GM19328 (cell line): ENCODE measurements at regions not wholly inside any gene's neighbourhood (a gene's known extent, or its start where the extent isn't known, plus 50 kb on each side); places are given as distances from the start of the nearest gene placed in this dataset.

Source experiments
- ATAC-seq: cut with Tn5 transposase; IDR thresholded peaks from one replicate; pipeline ENCODE4 v1.9.1; 2021; ENCODE audit warnings: mild to moderate bottlenecking, moderate library complexity; ENCODE audit not compliant: unreplicated experiment

DNA sequence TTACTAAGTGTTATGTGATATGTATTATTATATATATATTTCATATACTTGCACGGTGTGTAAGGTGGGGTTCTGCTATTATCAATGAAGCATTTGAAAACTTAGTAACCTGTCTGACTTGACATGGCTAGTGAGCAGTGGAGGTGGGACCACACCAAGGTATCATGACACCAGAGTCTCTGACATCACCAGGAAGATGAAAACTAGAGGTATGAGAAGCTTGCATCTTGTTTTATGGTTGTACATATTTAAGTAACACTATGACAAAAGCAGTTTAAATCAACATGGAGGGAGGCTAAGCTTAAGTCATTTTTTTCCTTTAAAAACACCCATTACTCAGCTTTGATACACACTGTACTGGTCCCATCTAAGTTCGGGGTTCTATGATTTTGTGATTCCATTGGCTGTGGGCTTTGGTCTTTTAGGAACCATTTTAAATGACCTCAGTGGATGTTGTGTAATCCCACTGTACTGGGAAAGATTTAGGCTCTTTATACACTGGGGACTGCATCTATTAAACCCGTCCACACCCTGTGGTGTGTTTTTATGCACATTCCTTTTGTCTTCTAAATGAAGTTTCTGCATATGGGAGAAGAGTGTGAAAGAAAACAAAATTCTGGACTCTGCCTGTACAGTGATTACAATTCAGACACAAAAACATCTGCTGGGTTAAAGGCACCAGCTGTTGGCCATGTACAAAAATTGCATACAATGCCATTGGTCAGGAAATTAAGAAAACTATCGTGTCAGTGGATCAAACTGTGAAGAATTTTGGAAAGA lies 570.6 kb downstream of the SPRY1 start:
- no peak for ATAC-seq

DNA sequence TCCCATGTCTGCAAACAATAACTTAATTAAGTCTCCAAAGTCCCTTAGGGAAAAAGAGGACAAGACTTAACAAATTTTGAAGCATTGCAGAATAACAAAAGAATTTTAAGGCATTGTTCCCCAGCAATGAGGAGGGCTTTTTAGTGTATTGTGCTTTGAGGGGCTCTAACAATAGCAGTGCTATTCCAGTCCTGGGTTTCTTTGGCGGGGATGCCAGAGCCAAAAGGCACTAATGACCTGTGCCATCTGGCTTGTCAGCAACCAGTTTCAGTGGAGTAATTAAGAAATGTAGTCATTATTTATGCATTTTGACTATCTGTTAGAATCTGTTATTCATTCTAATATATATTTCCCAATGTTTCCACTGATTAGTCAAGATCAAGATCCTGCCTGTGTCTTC lies 575.4 kb downstream of the SPRY1 start:
- no peak for ATAC-seq

DNA sequence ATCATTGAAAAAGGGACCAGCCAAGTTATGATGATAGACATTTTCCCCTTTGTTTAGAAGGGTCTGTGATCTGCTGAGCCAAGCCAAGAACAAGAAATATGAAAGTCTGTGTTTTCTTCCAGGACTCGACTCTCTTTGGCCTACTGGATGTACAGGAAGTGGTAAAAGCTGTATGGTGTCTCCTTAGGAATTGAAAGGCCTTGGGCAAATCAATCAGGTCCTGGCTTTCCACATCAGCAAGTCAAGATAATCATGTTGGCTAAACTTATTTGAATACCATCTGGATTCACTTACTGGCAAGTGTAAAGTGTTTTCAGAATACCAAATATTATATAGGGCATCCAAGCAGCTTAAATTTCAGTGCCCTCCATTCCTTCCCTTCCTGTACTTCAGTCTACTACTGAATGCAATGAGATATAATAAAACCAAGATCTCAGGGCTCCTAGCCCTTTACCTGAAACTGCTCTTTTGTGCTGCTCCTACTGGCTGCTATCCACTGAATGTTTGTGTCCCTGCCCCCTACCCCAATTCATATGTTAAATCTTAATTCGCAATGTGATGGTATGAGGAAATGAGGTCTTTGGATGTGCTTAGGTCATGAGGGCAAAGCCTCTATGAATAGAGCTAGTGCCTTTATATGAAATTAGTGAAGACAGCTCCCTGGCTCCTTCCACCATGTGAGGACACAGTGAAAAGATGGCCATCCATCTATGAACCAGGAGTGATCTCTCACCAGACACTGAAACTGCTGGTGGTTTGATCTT lies 578.0 kb downstream of the SPRY1 start:
- ATAC-seq, result no peak

DNA sequence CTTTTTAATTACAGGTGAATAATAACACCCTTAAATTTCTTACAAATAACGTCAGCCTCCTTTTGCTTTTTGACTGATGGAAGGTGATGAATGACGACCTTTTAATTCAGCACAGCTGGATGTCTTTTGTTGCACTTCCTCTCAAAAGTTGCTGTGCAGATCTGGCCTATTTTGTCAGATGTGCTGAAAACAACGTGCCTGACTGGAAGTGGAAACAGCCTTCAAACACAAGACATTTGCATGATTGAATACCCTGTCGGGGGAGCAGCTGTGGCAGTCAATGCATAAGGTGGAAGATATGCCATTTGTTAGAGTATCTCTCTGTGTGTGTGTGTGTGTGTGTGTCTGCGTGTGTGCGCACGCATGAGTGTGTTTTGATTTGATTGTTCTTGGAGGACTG lies 579.7 kb downstream of the SPRY1 start:
- ATAC-seq, result no peak

DNA sequence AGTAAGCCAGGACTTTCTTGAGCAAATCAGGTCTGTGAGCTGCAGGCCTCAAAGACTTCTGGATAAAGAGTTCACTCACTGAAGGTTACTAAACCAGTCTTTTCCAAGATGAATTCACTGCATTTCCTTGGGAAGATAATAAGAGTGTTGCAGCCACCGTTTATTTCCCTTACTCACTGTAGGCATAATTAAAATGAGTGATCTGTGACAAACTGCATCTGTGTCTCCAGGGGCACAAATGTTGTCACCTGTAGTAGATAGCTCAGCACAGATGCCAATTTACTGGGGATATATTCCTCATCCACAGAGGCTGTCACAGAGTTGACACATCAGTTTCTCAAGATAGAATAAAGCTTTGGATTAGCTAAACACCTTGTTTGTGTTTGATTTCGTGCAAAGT lies 580.2 kb downstream of the SPRY1 start:
- no peak for ATAC-seq

DNA sequence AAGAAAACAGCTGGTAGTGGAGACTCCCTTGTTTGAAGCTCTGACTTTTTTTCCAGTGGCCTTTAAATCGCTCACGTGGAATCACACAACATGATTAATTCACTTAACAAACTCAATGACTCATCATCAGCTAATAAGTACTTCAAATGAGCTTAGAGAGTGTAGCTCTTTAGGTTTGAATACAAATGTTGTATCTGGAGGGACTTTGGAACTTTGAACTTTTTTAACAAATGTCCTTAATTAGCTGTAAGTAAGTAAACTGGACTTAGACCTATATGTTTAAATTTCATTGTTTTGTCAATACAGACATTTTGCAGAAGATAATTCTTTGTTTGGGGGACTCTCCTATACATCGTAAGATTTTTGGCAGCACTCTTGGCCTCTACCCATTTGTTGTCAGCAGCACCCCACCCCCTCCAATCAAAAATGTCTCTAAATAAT lies 581.1 kb downstream of the SPRY1 start:
- no peak for ATAC-seq

DNA sequence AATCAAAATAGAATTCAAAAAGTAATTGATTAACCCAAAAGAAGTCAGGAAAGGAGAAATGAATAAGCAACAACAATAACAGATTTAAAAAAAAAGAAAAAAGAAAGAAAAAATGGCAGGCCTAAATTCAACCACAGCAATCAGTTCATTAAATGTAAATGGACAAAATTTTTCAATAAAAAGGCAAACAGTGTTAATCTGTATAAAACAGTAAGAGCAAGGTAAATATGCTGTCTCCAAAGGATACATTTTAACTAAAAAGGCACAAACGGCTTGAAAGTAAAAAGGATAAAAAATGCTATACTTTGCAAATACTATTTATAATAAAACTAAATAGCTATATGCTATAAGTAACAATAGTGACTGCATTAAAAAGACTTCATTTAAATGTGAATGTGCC lies 582.0 kb downstream of the SPRY1 start:
- ATAC-seq, result no peak

DNA sequence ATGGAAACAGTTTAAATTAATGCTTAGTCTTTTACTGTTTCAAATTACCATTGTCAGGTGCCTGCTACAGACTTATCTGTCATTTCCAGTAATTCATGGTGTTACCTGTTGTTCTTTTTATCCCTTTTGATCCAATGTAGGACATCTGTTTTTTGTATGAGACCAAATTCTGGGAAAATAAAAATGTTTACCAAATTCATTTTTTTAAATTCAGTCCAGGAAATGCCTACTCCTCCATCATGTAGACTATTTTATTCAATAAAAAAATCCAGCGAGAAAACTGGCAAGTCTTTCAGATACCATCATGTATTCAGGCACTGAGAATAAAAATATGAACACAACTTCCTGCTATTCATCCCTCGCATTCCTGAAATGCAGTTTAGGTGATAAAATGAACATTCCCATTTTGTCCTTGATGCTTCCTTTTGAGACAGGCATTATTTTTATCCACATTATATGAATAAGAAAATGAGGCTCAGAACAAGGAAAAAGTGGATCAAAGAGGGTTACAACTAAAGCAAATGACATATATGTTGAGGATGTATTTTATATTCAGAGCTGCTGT lies 584.2 kb downstream of the SPRY1 start:
- ATAC-seq, result no peak

DNA sequence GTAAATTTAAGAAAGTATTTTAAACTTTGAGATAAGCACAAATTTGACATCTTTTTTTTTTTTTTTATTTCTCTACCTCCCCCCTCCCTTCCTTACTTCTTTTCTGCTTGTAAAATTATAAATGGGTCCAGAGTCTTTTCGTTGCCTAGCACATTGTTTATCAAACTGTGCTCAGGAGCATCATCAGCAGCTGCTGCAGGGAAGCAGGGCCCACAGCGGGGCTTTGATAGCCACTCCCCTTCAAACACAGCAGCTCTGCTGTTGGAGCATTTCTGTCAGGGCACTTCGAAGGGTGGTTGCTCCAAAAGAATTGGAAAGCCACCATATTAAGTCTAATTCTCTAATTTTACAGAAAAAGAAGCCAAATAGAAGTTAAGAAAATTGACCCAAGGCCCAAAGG lies 588.3 kb downstream of the SPRY1 start:
- no peak for ATAC-seq

DNA sequence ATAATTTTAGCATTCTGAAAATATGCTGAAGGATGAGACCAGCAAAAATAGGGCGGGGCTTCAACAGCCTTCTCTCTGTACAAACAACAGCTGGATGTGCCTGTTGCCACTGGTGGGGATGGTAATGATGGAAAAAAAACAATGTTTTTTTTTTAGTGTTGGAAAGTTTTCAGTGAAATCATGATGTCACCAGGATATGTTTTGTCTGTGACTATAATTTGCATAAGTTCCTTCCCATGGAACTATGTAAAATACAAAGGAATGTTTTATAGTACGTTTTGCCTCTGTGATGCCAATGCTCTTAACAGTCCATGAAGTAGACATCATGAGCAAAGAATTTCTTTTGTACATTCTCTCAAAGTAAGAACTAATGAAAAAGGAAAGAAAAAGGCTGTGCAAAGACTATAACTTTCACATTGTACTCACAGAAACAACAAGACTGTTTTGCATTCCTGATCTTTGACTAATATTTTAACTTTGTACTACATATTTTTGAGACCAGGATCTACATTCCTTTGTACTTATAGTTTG lies 589.7 kb downstream of the SPRY1 start:
- no peak for ATAC-seq

DNA sequence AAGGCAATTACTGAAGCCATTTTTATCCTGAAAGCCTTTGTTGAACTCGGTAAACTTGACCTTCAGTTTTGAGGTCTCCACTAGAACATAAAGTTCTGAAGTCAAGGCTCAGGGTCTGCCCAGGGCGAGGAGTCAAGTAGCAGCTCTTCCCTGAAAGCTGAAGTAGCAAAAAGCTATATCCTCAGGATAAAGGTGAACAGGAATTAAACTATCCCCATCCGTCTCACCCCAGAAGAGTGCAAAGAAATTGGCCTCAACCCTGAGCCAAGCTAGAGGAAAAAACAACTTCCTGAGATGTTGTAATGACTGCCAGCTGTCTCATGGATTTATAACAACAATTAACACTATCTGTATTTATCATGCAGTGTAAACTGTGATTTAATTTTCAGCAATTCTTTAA lies 590.8 kb downstream of the SPRY1 start:
- no peak for ATAC-seq

DNA sequence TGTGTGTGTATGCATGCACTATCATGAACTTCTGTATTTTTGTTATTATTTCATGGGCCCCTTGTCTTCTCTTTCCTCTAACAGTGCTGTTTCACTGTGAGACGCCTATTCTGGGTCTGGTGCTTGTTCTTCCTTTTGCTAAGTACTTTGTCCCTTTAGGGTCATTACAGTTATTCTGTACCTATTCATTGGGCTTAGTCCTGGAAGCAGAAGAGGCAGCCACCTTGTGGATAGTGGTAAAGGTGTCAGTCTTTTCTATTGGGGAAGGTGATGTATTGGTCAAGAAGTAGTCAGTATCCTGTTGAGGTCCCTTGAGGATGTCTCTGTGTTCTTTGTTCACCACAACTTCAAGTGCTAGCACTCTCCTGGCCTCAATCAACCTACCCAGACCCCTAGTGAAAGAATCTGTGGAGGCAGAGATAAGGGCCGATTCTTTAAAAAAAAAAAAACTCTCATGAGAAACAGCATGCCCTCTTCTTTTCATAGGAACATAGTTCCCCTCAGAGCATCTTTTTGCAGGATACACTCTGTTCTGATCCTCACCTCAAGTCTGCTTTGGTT lies 593.8 kb downstream of the SPRY1 start:
- no peak for ATAC-seq

DNA sequence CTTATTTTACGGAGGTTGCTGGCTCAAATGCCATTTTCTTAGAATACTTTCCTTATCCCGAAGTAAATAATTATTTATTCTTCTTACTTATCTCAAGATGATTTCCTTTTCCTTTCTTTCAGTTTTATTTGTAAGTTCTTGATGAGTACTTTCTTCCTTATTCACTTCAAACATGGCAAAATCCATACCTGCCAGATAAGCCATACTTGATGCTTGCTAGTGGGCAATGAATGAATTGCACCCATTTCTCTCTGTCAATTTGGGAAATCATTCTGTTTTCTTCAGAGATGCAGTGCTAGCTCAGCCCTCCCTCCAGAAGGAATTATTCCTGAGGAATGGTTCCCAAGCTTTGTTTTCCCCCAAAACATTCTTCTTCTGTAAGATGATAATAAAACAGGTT lies 598.3 kb downstream of the SPRY1 start:
- no peak for ATAC-seq

DNA sequence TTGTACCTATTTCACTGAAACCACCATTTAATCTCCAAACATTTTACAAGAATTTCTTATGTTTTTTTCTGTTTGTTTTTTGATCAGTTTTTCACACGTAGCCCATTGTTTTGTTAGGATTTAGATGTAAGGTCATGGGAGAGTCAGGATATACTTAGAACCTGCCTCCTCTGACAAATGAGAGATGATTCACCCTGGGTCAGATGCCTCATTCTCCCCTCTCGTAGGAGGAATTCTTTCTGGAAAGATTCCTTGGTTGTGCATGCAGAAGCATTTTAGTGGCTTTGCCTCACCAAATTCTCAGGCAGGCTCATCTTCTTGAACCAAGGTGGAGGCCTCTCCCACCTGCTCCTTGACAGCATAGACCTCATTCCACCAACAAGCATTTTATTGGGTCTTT lies 599.3 kb downstream of the SPRY1 start:
- ATAC-seq, result no peak

DNA sequence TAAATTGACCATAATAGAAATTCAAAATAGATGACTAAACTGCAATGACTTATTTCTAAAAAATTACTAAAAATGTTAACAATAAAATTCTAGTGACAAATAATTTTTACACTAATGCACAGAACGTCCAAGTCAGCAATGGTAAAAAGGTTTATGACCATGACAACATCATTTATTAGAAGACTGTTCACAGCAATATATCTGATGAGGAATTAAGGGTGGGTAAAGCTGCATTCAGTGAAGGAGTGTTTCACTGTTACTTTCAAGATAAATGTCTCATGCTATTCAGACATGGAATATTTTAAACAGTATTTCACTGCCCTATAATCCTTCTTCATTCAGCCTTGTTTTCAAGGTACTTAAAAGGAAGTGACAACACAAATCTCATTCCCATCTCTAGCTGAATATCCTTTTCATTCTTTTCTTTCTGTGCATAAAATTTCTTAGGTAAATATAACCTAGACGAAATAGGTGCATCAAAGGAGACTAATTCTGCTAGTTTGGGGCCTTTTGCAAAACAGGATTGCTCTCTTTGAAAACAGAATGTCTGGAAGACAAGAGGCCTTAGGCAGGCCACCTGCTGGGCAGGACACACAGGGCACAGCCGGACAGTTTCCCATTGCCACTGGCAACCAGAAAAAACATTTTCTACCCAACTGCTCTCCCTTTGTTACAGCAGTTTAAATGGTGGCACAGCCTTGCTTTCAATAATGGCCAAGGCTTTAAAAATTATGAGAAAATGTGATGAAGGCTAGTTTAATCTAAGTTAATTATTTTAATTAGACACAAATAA lies 600.3 kb downstream of the SPRY1 start:
- no peak for ATAC-seq

DNA sequence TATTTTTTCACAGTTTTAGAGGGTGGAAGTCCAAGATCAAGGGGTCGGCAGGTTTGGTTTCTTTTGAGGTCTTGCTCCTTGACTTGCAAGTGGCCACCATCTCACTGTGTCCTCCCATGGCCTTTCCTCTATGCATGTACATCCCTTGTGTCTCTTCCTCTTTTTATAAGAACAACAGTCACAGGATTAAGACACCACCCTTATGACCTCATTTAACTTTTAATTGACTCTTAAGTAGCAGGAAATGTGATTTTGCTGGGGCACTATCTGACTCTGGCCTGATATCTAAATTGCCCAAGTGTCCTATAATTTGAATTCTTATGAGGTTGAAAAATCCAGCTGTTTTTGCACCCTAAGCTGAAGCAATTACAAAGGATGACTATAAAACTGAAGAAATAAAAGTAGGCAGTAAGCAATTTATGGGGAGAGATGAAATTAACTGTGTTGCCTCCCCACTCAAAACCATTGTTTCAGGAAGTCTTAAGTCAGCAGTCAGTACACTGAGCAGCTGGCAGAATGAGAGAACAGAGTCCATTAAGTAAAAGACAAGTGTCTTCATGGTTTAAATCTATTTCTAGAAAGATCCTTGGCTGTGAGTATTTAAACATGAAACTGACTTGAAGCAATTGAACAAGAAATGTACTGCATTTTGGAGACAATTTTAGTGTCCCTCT lies 601.3 kb downstream of the SPRY1 start:
- no peak for ATAC-seq

DNA sequence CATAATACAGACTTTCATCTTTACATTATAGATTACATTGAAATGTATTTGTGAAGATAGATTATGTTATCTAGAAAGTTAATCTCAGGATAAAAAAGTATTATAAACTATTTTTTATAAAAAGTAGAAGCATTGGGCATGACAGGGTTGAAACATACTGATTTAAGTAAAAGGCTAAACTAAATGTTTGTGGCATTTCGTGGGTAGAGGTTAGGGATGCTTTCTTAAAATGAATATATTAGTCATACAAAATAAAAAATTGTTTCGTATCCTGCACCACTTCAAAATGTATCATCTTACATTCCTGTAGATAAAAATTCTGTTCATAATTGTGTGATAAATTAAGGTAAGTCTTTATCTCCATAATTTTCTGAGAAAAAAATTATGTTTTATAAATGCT lies 603.6 kb downstream of the SPRY1 start:
- no peak for ATAC-seq

DNA sequence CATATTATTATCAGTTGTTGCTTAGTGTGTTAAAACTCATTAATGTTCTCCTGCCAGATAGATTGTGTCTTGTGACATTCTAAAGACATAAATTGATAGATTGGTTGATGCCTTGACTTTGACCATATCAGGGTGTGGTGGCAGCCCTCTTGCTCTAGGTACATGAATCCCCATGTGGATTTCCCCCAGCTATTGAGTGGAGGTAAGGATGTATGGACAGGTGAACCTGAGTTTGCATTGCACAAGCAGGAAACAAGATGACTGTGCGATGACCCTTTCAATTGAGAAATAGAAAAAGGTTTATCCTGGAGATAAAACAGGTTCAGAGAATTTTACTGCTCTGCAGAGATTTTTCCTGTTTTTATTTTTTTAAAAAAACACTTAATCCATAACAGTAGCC lies 619.2 kb downstream of the SPRY1 start:
- no peak for ATAC-seq

DNA sequence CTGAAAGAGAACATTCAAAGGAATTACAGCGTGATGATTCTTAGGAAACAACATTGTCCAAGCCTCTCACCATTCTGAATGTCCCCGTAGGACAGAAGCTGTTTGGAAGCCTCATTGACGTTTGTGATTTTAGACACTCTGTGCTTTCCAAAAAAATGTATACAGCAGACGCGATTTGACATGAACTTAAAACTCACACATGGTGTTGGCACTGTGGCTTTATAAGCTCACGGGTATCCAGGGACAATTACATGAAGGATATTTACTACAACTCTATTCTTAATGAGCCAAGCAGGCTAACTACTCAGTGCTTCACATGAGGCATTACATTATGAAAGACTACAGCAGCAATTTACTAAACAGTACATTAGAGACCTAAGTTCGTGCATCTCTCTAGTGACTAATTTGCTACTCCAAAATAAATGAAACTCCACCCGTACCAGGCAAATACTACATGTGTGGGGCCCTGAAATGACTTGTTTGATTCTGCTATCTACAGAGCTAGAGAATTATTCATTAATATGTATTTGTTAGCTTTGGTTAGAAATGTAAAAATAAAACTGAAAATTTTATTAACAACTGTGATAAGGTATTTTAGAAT lies 620.7 kb downstream of the SPRY1 start:
- ATAC-seq, result no peak
